Hindlimb muscle (tissue), 1 donor: ENCODE measurements at regions not wholly inside any gene's neighbourhood (a gene's known extent, or its start where the extent isn't known, plus 50 kb on each side); places are given as distances from the start of the nearest gene placed in this dataset.
A peak's percentile ranks its signal among the peaks of the same experiment; 100 is the strongest.
"Not testable (repeated sequence)": the region's sequence is repeated elsewhere in the genome, so short reads cannot be mapped to it uniquely, and the experiment has no call there.

Experiments used
- DNase-seq: peaks from one replicate; pipeline ENCODE4 v3.0.0-alpha.2; 2013

DNA sequence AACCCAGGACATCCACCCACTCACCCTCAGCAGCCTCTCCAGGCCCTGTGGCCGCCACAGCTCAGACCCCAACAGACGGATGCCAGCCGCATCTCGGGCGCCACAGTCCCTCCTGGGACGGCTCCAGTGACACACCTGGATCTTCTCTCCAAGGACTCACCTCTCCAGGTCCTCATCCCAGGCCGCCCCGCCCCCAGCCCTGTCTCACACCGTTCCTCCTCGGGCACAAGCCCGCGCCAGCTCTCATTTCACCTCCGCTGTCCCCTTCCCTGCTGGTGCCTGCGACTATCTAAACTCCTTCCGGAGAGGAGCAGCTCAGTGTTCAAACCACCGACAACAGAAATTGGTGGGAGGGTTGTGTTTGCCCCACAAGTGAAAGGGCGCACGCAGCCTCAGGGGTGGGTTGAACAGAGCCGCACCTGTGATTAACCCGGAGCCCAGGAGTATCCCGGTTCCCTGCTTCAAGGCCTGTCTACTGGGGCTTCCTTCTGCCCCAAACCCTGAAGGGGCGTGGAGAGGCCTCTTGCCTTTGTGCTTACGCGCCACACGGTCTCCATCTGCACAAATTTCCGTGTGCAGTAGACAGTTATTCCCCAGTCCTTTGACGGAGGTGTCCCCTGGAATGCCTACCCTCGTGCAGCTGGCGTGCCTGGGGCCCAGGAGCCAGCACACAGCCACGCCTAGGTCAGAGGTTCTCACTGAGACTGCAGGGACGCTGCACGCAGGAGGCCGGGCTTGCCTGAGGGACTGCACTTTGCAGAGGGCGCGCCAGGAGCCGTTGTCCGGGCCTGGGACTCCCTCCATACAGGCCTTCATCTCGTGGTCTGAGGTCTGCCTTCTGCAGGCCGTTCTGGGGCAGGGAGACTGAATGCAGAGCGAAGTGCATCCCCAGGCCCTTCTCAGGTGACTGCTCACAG is 232.7 kb downstream of the DLL1 start:
- no peak for DNase-seq

- no peak for DNase-seq
These were observed 233.7 kb downstream of the DLL1 start for GRCh38 chr6:170057034-170057734.

GRCh38 chr6:170056278-170056711 is 234.6 kb downstream of the DLL1 start:
- no peak for DNase-seq

DNA sequence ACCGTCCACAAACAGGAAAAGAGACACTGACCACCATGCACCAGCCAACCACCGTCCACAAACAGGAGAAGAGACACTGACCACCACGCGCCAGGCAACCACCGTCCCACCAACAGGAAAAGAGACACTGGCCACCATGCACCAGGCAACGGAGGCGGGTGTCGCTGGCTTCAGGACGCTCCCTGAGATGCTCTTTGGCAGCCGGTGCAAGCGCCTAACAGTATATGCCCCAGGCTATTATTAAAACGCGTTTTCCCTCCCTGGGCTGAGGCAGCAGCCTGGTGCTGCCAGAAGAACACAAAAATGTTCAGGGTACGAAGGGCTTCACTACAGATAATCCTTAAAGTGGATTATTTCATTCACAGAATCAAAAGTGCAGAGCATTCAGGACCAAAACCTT is 235.1 kb downstream of the DLL1 start:
- DNase-seq: not testable (repeated sequence)

DNA sequence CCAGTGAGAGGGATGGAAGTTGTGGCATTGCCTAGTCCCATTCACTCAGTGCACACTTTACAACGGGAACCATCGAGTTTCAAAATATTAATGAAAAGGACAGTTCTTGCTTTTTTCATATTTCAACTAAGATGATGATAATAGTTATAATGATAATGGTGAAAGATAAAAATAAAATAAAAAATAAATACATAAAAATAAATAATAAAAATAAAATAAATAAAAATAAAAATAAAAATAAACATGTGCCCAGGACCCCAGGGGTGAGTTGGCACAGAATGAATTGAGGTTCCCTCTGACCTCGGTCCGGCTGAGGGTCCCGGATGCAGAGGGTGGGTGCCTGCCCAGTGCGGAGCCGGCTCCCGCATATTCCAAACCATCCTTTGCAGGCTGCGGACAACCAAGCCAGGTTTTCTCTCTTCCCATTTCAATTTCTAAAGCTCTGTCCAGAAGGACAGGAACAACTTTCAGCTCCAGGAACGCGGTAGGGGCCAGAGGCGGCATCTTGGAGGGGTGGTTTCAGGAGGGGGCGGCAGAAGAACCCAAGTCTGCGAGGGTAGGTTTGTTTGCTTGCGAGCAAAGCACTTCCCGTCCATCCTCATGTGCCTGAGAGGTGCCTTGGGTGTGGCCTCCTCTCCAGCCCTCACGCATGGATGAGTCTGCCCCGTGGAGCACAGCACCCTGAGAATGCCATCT is 236.8 kb downstream of the DLL1 start:
- DNase-seq: no peak

DNA sequence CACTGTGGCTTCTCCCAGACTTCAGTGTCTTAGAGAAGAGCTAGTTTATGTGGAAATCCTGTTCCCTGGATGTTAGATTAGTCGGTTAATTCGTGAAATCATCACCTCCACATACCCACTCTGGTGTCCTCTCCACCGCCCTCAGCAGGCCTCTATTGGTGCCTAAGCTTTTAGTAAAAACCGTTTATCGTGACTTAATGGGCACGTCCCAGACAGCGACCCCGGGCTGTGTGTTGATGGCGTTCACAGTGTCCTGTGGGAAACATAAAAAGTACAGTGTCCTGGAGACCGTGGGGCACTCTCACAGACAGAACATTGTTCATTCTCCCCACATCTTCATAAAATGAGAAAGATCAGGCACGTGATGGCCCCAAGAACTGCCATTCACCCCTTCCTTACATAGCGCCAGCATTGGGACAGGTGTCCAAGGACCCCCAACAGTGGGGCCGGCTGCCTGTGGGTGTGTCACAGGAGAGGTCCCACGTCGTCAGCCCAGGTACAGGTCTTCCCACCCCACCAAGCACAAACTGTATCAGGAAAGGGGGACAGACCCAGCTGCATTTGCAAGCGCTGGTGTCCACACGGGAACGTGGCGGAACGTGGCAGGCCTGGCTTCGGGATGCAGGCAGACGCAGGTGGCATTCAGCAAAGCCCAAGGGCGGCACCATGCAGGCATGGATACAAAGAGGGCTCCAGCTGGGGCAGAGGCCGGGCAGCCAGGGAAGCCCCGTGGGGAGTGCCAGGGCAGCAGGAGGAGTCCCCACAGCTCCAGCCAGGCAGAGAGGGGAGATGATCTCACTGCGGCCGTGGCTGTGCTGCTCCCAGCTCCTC is 237.7 kb downstream of the DLL1 start:
- no peak for DNase-seq

- no peak for DNase-seq
These were observed 239.4 kb downstream of the DLL1 start for GRCh38 chr6:170051229-170052172.

- no peak for DNase-seq
These were observed 240.3 kb downstream of the DLL1 start for GRCh38 chr6:170050591-170051041.

GRCh38 chr6:170049641-170050561 is 241.0 kb downstream of the DLL1 start:
- peak; percentile 80 for DNase-seq

DNA sequence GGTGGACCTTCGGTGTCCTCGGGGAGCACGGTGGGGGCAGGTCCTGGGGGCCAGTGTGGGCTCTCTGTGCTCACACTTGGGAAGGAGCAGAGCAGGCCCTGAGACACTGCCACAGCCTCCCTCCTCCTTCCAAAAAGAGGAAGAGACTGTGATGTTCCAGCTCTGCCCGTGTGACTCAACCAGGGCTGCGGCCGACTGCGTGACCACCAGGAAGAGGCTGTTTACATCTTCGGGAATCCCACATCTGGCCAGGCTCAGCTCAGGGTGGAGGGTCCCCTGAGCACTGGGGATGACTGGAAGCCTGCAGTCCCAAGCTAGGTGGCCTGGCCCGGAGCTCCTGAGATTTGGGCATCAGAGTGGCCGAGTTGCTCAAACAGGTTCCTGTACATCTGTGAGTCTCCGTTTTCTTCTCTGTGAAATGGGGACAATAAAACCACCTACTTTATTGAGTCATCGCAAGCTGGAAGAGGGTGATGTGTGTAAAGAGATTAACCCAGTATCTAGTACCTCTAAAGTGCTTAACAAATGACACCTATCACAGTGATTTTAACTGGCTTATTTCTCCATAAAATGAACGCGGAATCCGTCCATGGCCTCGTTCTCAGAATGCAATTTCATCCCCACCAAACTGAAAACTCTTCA is 242.1 kb downstream of the DLL1 start:
- no peak for DNase-seq

GRCh38 chr6:170047823-170048222 is 243.1 kb downstream of the DLL1 start:
- no peak for DNase-seq

DNA sequence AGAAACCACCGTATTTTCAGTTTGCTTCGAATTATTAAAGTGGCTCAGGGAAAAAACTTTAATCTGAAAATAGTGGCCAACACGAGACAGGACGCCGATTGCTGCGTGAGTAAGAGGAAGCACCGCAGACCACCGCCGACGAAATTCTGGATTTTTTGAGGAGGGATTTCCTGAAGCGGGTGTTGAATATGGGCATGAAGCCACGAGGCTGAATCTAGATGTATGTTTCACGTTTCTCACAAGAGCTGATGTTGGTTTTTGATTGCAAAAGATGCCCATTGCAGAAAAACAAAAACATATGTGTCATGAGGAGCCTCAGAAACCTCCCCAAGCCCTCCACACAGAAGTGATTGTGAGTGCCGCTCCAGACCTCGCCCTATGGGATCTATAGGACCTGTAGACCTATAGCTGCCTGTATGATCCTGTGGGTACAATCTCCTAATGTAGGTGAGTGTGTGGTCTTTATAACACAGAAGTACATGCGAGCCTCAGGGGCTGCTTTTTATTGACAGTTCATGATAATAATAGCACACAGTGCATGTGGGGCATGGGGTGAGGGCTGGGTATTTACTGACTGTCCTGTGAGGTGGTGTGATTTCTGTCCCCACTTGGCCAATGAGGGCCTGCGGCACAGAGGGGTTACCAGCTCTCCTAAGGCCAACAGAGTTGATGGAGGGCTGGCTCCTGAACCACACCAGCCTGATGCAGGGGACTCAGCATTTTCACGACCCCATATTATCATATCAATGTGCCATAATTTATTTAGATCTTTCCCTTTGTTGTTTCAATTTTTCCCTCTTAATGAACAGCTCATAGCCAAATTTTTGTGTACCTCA is 243.9 kb downstream of the DLL1 start:
- no peak for DNase-seq

DNA sequence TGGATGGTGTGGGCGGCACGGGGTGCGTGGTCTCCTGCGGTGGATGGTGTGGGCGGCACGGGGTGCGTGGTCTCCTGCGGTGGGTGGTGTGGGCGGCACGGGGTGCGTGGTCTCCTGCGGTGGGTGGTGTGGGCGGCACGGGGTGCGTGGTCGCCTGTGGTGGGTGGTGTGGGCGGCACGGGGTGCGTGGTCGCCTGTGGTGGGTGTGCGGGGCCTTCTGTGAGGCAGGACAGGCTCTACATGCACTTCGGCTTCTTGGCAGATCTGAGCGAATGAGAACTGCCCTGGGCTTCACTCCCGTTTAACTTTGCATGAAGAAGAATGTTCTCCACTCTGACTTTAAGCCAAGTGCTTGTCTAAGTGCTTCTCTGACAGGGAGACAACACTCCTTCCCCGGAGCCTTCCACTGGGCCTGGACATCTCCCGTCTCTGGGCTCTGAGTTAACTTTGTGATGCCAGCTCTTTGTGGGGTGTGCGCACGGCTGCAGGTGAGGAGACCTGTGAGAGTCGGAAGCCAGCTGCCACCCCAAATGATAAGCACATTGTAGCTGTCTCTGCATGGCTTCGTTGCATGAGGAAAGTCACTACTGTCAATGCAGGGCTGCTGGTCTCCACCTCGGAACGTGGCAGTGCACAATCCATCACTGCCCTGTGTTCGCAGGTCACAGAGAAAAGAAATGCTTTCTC is 244.8 kb downstream of the DLL1 start:
- no peak for DNase-seq

- DNase-seq: no peak
These were observed 245.3 kb downstream of the DLL1 start for GRCh38 chr6:170045563-170045960.

DNA sequence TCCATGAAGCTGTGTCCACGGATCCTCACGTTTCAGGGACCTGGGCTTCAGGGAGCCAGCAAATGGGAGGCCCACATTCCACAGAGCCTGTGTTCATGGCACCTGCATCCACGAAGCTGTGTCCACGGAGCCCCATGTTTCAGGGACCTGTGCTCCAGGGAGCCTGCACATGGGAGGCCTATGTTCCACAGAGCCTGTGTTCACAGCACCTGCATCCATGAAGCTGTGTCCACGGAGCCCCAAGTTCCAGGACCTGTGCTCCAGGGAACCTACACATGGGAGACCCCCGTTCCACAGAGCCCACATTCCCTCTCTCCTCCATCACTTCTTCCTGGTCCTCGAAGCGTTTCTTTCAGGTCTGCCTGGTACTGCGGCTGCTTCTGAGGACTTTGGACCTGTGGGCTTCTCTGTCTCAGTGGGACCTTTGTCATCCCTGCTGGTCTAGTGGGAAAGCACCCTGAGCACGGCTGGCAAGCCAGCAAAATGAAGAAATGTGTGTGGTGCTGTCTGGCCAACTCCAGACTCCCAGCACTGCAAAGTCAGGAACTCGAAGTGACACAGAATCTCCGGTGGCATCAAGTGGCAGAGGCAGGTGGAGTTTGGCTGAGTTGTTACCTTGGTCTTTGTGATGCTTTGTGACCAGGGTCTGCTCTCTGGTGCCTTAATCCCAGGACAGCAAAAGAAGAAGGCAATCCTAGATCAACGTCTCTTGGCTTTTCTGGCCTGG is 245.9 kb downstream of the DLL1 start:
- no peak for DNase-seq

DNA sequence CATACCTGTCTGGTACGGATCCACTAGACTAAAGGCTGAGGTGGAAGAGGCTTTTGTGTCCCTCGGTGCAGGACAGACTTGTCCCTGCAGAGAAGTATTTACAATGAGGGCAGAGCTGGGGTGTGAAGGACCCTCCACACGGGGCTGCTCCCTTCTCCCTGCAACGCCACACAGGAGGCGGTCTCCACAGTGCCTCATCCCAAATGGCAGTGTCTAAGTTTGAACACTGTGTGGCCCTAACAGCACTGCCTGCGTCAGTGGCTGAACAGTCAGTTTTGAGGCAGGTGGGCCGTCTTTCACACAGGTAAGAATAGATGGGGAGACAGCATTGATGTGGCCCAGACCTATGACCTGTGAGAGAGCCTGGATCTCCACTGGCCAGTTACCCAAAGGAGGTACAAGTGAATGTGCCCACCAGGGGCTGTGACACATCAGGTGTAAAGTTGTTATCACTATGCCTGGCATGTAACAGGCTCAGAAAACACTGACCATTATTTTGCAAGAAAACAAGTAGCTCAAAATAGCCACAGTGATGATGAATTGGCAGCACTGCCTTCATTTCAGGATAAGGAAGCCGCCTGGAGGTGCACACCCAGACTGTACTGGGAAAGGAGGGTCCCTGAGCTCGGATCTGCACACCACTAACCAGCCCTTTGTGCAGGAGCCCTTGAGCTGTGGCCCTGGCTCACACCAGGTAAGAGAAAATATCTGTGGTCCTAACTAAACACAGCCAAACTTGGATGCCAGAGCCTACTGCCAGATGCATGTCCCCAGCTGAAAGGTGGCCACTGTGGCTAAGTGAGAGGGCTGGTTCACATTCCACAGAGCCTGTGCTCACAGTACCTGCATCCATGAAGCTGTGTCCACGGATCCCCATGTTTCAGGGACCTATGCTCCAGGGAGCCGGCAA is 246.7 kb downstream of the DLL1 start:
- DNase-seq: no peak
